CD4-positive, CD25-positive, alpha-beta regulatory T cell (primary cell): ENCODE measurements at regions not wholly inside any gene's neighbourhood (a gene's known extent, or its start where the extent isn't known, plus 50 kb on each side); places are given as distances from the start of the nearest gene placed in this dataset.

Source experiments
- ATAC-seq, 2 donors: fragments of 150-1000 bp; cut with Tn5 transposase; one replicate each; pipeline ENCODE4 v1.10.0; 2021; ENCODE audit warnings: low read depth in 2 of 2, moderate number of reproducible peaks in 2 of 2, moderate library complexity in 1 of 2
- DNase-seq, 3 donors: peaks; one replicate each; pipeline versions ENCODE4 v3.0.0 to v3.0.0-alpha.2; 2012 to 2022; ENCODE audit warnings: mixed read lengths in 1 of 3
- H3K27ac ChIP-seq: one replicate; pipeline ENCODE4 v1.7.0; 2013; ENCODE audit warnings: mild to moderate bottlenecking, low read length; ENCODE audit not compliant: insufficient read depth, poor library complexity, severe bottlenecking
- H3K27me3 ChIP-seq: one replicate; pipeline ENCODE4 v1.7.0; 2013; ENCODE audit warnings: low read length; ENCODE audit not compliant: control insufficient read depth, insufficient read depth
- H3K36me3 ChIP-seq: one replicate; pipeline ENCODE4 v1.7.0; 2013; ENCODE audit warnings: mild to moderate bottlenecking, low read length, moderate library complexity; ENCODE audit not compliant: control insufficient read depth, insufficient read depth
- H3K4me1 ChIP-seq: 2 replicates; pipeline ENCODE4 v1.7.0; 2013; ENCODE audit warnings: mild to moderate bottlenecking, low read length; ENCODE audit not compliant: insufficient read depth, control insufficient read depth, poor library complexity, severe bottlenecking
- H3K4me3 ChIP-seq: one replicate; pipeline ENCODE4 v1.7.0; 2013; ENCODE audit warnings: low read depth, mild to moderate bottlenecking, low read length, moderate library complexity
- H3K9me3 ChIP-seq, 2 experiments: 1 replicate in 1 of 2; 2 replicates in 1 of 2; pipeline ENCODE4 v1.7.0; 2013; ENCODE audit warnings: low read length in 2 of 2, mild to moderate bottlenecking in 1 of 2, moderate library complexity in 1 of 2; ENCODE audit not compliant: control insufficient read depth in 2 of 2
- H3K27ac Mint-ChIP-seq, 3 donors: one replicate each; pipeline ENCODE4 v1.8.0; 2020 to 2022; ENCODE audit warnings: mild to moderate bottlenecking in 3 of 3, mixed read lengths in 3 of 3, moderate library complexity in 2 of 3
- H3K27me3 Mint-ChIP-seq: one replicate; pipeline ENCODE4 v1.8.0; 2022; ENCODE audit warnings: mild to moderate bottlenecking, mixed read lengths
- H3K36me3 Mint-ChIP-seq: one replicate; pipeline ENCODE4 v1.8.0; 2020; ENCODE audit warnings: mixed read lengths
- H3K4me1 Mint-ChIP-seq, 4 donors: one replicate each; pipeline ENCODE4 v1.8.0; 2020 to 2022; ENCODE audit warnings: mixed read lengths in 4 of 4, mild to moderate bottlenecking in 1 of 4
- H3K4me3 Mint-ChIP-seq, 4 donors: one replicate each; pipeline ENCODE4 v1.8.0; 2020 to 2022; ENCODE audit warnings: mild to moderate bottlenecking in 4 of 4, mixed read lengths in 4 of 4, moderate library complexity in 3 of 4
- H3K9me3 Mint-ChIP-seq, 7 donors: one replicate each; pipeline ENCODE4 v1.8.0; 2020 to 2022; ENCODE audit warnings: mixed read lengths in 7 of 7, mild to moderate bottlenecking in 3 of 7, moderate library complexity in 2 of 7

DNA sequence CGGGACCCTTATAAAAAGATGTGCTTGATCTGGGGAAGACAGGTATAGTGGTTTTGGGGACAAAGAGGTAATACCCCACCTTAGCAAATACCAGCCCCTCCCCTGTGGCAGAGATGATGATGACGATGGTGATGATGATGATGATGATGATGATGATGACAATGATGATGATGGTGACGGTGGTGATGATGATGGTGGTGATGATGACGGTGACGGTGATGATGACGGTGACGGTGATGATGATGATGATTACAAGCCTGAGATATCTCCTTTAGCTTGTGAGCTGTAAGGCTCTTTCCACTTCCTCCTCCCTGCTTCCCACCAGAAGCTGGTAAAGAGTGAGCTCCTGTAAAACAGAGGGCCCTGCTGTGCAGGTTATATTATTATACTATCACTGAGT lies 89.5 kb upstream of the TMEM45B start:
- Histone ChIP-seq H3K27ac (no peak overlapping the region), H3K4me3 (no peak overlapping the region), H3K4me1 (no peaks in the 10 kb centered on the region), H3K9me3 (no peaks in the 10 kb centered on the region), H3K27me3 (no peaks in the 10 kb centered on the region), H3K36me3 (no peaks in the 10 kb centered on the region)
- no peaks in the 10 kb centered on the region for H3K27me3 Mint-ChIP-seq
- H3K36me3 Mint-ChIP-seq, result no peaks in the 10 kb centered on the region
- peaks cover 0 to 12% (median 3%) of the 10 kb centered on the region in 4 donors for H3K4me1 Mint-ChIP-seq
- ATAC-seq (no peak), DNase-seq (no peak)
- H3K27ac Mint-ChIP-seq, result no peak overlapping the region
- peaks cover 0 to 1% (median 0%) of the 10 kb centered on the region in 7 donors for H3K9me3 Mint-ChIP-seq
- no peak overlapping the region for H3K4me3 Mint-ChIP-seq

DNA sequence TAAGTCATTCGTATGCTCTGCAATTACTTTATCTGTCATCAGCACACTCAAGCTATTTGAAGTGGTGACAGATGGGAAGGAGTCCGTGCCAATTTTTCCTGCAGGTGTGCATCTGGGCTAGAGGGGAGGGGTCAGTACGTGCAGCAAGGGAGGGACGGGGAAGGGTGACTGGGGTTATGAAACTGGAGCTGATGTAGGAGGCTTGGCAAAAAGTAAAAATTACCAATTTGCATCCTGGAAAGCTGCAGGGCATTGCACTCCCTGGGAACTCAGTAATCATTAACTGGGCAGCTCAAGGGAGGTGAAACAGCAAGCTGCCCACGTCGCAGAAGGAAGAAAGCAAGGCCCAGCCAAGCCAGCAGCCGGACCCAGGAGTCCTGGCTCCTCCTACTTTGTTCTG lies 87.1 kb upstream of the TMEM45B start:
- Histone ChIP-seq H3K27me3 (no peaks in the 10 kb centered on the region), H3K36me3 (no peaks in the 10 kb centered on the region), H3K27ac (no peak overlapping the region), H3K4me1 (no peaks in the 10 kb centered on the region), H3K9me3 (no peaks in the 10 kb centered on the region), H3K4me3 (no peak overlapping the region)
- H3K36me3 Mint-ChIP-seq, result no peaks in the 10 kb centered on the region
- no peak overlapping the region for H3K4me3 Mint-ChIP-seq
- DNase-seq (no peak), ATAC-seq (no peak)
- no peaks in the 10 kb centered on the region for H3K27me3 Mint-ChIP-seq
- peaks cover 0 to 2% (median 0%) of the 10 kb centered on the region in 4 donors for H3K4me1 Mint-ChIP-seq
- no peak overlapping the region for H3K27ac Mint-ChIP-seq
- H3K9me3 Mint-ChIP-seq, result peaks cover 0 to 3% (median 0%) of the 10 kb centered on the region in 7 donors

DNA sequence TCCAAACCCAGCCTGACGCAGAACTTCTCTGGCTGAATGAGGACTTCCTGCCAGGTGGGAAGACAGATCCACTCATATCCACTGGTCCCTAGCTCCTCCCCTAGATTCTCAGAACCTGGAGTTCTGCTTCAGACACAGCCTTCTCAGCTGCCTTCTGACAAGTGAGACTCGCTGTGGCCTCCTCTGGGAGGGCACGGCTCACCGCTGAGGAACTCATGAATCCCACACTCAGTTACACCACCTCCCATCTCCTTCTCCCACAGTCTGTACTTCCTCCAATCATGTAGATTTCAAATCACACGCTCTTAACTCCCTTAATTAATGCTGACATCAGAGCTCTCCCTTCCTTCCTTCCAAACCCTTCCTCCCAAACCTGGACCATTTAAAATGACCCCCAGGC lies 86.4 kb upstream of the TMEM45B start:
- DNase-seq (no peak), ATAC-seq (no peak)
- Mint-ChIP-seq H3K4me3 (no peak overlapping the region), H3K27me3 (no peaks in the 10 kb centered on the region), H3K27ac (no peak overlapping the region), H3K36me3 (no peaks in the 10 kb centered on the region), H3K4me1 (peaks cover 0 to 2% (median 0%) of the 10 kb centered on the region in 4 donors), H3K9me3 (peaks cover 0 to 3% (median 0%) of the 10 kb centered on the region in 7 donors)
- no peaks in the 10 kb centered on the region for H3K36me3 ChIP-seq
- H3K27ac ChIP-seq, result no peak overlapping the region
- H3K4me1 ChIP-seq, result no peaks in the 10 kb centered on the region
- H3K27me3 ChIP-seq, result no peaks in the 10 kb centered on the region
- H3K4me3 ChIP-seq, result no peak overlapping the region
- no peaks in the 10 kb centered on the region for H3K9me3 ChIP-seq

- H3K27ac ChIP-seq, result no peak overlapping the region
- no peak overlapping the region for H3K4me3 ChIP-seq
- H3K9me3 ChIP-seq, result no peaks in the 10 kb centered on the region
- DNase-seq (no peak), ATAC-seq (no peak)
- H3K27me3 ChIP-seq, result no peaks in the 10 kb centered on the region
- Mint-ChIP-seq H3K4me1 (no peaks in the 10 kb centered on the region), H3K27ac (no peak overlapping the region), H3K36me3 (no peaks in the 10 kb centered on the region), H3K4me3 (no peak overlapping the region), H3K27me3 (no peaks in the 10 kb centered on the region), H3K9me3 (peaks cover 0 to 3% (median 0%) of the 10 kb centered on the region in 7 donors)
- no peaks in the 10 kb centered on the region for H3K4me1 ChIP-seq
- no peaks in the 10 kb centered on the region for H3K36me3 ChIP-seq
Measured at GRCh38 chr11:129729823-129730222, 85.8 kb upstream of the TMEM45B start.

GRCh38 chr11:129731316-129731715 lies 84.3 kb upstream of the TMEM45B start:
- Histone ChIP-seq H3K4me1 (no peaks in the 10 kb centered on the region), H3K4me3 (no peak overlapping the region), H3K9me3 (no peaks in the 10 kb centered on the region), H3K27me3 (no peaks in the 10 kb centered on the region), H3K36me3 (no peaks in the 10 kb centered on the region), H3K27ac (no peak overlapping the region)
- H3K4me1 Mint-ChIP-seq, result no peaks in the 10 kb centered on the region
- no peaks in the 10 kb centered on the region for H3K27me3 Mint-ChIP-seq
- H3K36me3 Mint-ChIP-seq, result no peaks in the 10 kb centered on the region
- peaks cover 0 to 1% (median 0%) of the 10 kb centered on the region in 7 donors for H3K9me3 Mint-ChIP-seq
- ATAC-seq, result no peak
- no peak overlapping the region for H3K4me3 Mint-ChIP-seq
- no peak for DNase-seq
- H3K27ac Mint-ChIP-seq, result no peak overlapping the region

DNA sequence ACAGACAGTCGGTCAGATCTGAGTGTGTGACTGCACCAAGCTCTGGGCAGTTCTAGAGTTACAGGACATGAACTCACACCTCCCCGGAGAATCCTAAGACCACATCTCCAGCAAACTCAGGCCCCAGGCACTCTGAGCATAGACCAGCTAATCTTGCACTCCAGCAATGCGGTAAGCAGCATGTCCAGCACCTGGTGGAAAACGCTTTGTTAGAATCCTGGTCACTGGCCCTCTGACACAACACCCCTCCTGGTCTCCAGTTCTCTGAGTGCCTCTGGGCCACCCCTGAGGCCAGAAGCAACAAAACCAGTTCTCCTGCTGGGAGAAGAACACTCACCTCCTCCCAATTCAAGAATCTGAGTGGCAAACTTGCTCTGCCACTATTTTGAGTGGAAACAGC lies 82.7 kb upstream of the TMEM45B start:
- no peaks in the 10 kb centered on the region for H3K36me3 ChIP-seq
- DNase-seq, result no peak
- H3K4me3 Mint-ChIP-seq, result no peak overlapping the region
- H3K4me1 Mint-ChIP-seq, result peaks cover 0 to 4% (median 0%) of the 10 kb centered on the region in 4 donors
- H3K27me3 ChIP-seq, result peaks cover under 1% of the 10 kb centered on the region
- no peaks in the 10 kb centered on the region for H3K4me1 ChIP-seq
- peaks cover 4% of the 10 kb centered on the region for H3K27me3 Mint-ChIP-seq
- no peaks in the 10 kb centered on the region for H3K36me3 Mint-ChIP-seq
- no peaks in the 10 kb centered on the region for H3K9me3 ChIP-seq
- H3K4me3 ChIP-seq, result no peak overlapping the region
- ATAC-seq, result no peak
- no peak overlapping the region for H3K27ac ChIP-seq
- no peak overlapping the region for H3K27ac Mint-ChIP-seq
- peaks cover 0 to 1% (median 0%) of the 10 kb centered on the region in 7 donors for H3K9me3 Mint-ChIP-seq

DNA sequence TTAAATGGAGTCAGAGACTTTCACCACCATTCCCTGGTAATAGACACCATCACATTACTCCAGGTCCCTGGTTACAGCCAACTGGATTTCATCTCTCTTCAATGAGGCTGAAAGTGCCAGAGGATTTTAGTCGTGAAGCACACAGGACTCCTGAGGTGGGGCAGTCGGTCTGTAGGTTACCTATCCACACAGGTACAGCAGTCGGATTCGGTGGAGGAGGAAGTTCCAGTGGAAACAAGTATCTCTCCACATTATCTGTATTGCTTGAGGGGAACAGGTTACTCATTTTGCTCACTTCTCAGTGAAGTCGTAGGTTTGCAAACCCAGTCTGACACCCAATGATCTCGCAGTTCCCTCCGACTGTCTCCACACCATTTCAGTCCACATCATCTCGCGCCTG lies 82.3 kb upstream of the TMEM45B start:
- ATAC-seq (no peak), DNase-seq (no peak)
- H3K27me3 Mint-ChIP-seq, result peaks cover 4% of the 10 kb centered on the region
- Histone ChIP-seq H3K4me3 (no peak overlapping the region), H3K9me3 (no peaks in the 10 kb centered on the region), H3K4me1 (no peaks in the 10 kb centered on the region), H3K36me3 (no peaks in the 10 kb centered on the region), H3K27me3 (peaks cover 2% of the 10 kb centered on the region), H3K27ac (no peak overlapping the region)
- peaks cover 0 to 1% (median 0%) of the 10 kb centered on the region in 7 donors for H3K9me3 Mint-ChIP-seq
- H3K36me3 Mint-ChIP-seq, result no peaks in the 10 kb centered on the region
- no peak overlapping the region for H3K27ac Mint-ChIP-seq
- peaks cover 0 to 4% (median 0%) of the 10 kb centered on the region in 4 donors for H3K4me1 Mint-ChIP-seq
- no peak overlapping the region for H3K4me3 Mint-ChIP-seq

- H3K36me3 Mint-ChIP-seq, result no peaks in the 10 kb centered on the region
- peaks cover 0 to 1% (median 0%) of the 10 kb centered on the region in 7 donors for H3K9me3 Mint-ChIP-seq
- H3K27ac Mint-ChIP-seq, result no peak overlapping the region
- peaks cover 0 to 4% (median 0%) of the 10 kb centered on the region in 4 donors for H3K4me1 Mint-ChIP-seq
- Histone ChIP-seq H3K4me1 (no peaks in the 10 kb centered on the region), H3K27ac (no peak overlapping the region), H3K27me3 (peaks cover 2% of the 10 kb centered on the region), H3K4me3 (no peak overlapping the region), H3K36me3 (no peaks in the 10 kb centered on the region), H3K9me3 (no peaks in the 10 kb centered on the region)
- H3K4me3 Mint-ChIP-seq, result no peak overlapping the region
- peaks cover 9% of the 10 kb centered on the region for H3K27me3 Mint-ChIP-seq
- DNase-seq (no peak), ATAC-seq (no peak)
Measured at GRCh38 chr11:129733981-129734380, 81.7 kb upstream of the TMEM45B start.
